CD4-positive, alpha-beta T cell (primary cell): ENCODE measurements at regions not wholly inside any gene's neighbourhood (a gene's known extent, or its start where the extent isn't known, plus 50 kb on each side); places are given as distances from the start of the nearest gene placed in this dataset.

Experiments used
- ATAC-seq: fragments of 200-7000 bp; cut with Tn5 transposase; one replicate; pipeline ENCODE4 v1.10.0; 2022; ENCODE audit warnings: mild to moderate bottlenecking; ENCODE audit not compliant: poor library complexity
- CTCF ChIA-PET: fragments of 350-600 bp; sonication (Branson Sonifier 250); formaldehyde crosslinking; loops from one replicate; lab custom pipeline; 2021; ENCODE audit warnings: antibody characterized with exemption, inconsistent platforms; lab: Charles Lee
- POLR2A ChIA-PET: fragments of 350-600 bp; sonication (Branson Sonifier 250); formaldehyde crosslinking; loops from one replicate; lab custom pipeline; 2021; ENCODE audit warnings: antibody characterized with exemption, inconsistent platforms; lab: Charles Lee
- DNase-seq, 14 experiments: peaks; one replicate each; pipeline ENCODE4 v3.0.0-alpha.2; 2013 to 2020; ENCODE audit warnings: mixed read lengths in 2 of 14
- H3K27ac ChIP-seq, 2 donors: one replicate each; pipeline versions ENCODE4 v1.5.1 to v1.7.0; 2013; ENCODE audit warnings: low read length in 2 of 2, low read depth in 1 of 2, mild to moderate bottlenecking in 1 of 2
- H3K27me3 ChIP-seq, 2 experiments: 1 replicate in 1 of 2; 2 replicates in 1 of 2; pipeline versions ENCODE4 v1.6.1 to v1.7.0; 2013; ENCODE audit warnings: low read length in 2 of 2, control low read depth in 1 of 2, mild to moderate bottlenecking in 1 of 2, moderate library complexity in 1 of 2; ENCODE audit not compliant: insufficient read depth in 2 of 2, control insufficient read depth in 1 of 2
- H3K36me3 ChIP-seq: one replicate; pipeline ENCODE4 v1.6.1; 2013; ENCODE audit warnings: low read length, control low read depth; ENCODE audit not compliant: insufficient read depth
- H3K4me1 ChIP-seq: one replicate; pipeline ENCODE4 v1.6.1; 2013; ENCODE audit warnings: low read length, control low read depth; ENCODE audit not compliant: insufficient read depth
- H3K4me3 ChIP-seq: one replicate; pipeline ENCODE4 v1.5.1; 2013; ENCODE audit warnings: mild to moderate bottlenecking, low read length, moderate library complexity
- H3K9me3 ChIP-seq, 2 experiments: 1 replicate in 1 of 2; 2 replicates in 1 of 2; pipeline versions ENCODE4 v1.6.1 to v1.7.0; 2013; ENCODE audit warnings: low read length in 2 of 2, mild to moderate bottlenecking in 2 of 2, control low read depth in 1 of 2, moderate library complexity in 1 of 2; ENCODE audit not compliant: control insufficient read depth in 1 of 2, insufficient read depth in 1 of 2
- H3K27ac Mint-ChIP-seq: one replicate; pipeline ENCODE4 v1.8.0; 2020; ENCODE audit warnings: mixed read lengths
- H3K27me3 Mint-ChIP-seq: one replicate; pipeline ENCODE4 v1.8.0; 2021; ENCODE audit warnings: mixed read lengths
- H3K36me3 Mint-ChIP-seq: one replicate; pipeline ENCODE4 v1.8.0; 2021; ENCODE audit warnings: low read depth, mixed read lengths
- H3K4me1 Mint-ChIP-seq: one replicate; pipeline ENCODE4 v1.8.0; 2021; ENCODE audit warnings: low read depth, mixed read lengths
- H3K4me3 Mint-ChIP-seq: one replicate; pipeline ENCODE4 v1.8.0; 2020; ENCODE audit warnings: mild to moderate bottlenecking, mixed read lengths
- H3K9me3 Mint-ChIP-seq: one replicate; pipeline ENCODE4 v1.8.0; 2020; ENCODE audit warnings: mixed read lengths
- intact Hi-C, 2 experiments: fragments of 100-400 bp; cut with DNase I in 1 of 2; cut with micrococcal nuclease in 1 of 2; formaldehyde crosslinking; loops; one replicate each; pipeline versions ENCODE4 v1.15.1 to v1.9.0; 2023 to 2025; cut with DNase I, micrococcal nuclease
- TF ChIP-seq, protein P1 (sequence below): fragments of 200-600 bp; IDR thresholded peaks from one replicate; pipeline ENCODE4 v1.8.0; 2022; ENCODE audit warnings: antibody characterized with exemption, mild to moderate bottlenecking

DNA sequence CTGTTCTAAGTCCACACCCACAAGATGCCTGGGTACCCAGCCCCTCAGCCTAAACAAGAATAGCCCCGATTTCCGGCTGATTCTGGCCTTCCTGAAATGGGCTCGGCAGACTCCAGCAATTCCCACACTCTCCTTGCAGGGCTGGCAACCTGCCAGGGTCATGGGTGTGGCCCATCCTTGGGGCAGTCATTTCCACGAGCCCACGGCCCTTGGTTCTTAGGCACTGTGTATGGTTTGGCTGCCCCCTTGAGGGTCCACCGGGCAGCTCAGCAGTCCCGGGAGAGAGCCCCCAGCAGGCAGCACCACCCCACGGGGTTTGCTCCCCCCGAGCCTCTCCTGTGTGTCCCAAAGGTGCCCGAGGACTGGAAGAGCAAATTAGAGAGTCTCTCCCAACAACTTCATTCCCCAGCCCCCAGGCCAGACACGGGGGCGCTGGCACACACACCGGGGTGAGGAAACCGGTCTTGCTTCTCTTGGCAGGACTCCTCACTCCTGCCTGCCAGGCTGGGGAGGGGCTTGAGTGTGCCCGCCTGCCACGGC, 142.2 kb downstream of the EMX2 start:
- ATAC-seq (no peak), DNase-seq (no peak)
- no peaks in the 10 kb centered on the region for H3K9me3 Mint-ChIP-seq
- CTCF ChIA-PET, result no interaction called here
- no peak overlapping the region for H3K27ac Mint-ChIP-seq
- intact Hi-C loops, result no loop called here
- no peaks in the 10 kb centered on the region for H3K9me3 ChIP-seq
- TF ChIP-seq, protein P1, sequence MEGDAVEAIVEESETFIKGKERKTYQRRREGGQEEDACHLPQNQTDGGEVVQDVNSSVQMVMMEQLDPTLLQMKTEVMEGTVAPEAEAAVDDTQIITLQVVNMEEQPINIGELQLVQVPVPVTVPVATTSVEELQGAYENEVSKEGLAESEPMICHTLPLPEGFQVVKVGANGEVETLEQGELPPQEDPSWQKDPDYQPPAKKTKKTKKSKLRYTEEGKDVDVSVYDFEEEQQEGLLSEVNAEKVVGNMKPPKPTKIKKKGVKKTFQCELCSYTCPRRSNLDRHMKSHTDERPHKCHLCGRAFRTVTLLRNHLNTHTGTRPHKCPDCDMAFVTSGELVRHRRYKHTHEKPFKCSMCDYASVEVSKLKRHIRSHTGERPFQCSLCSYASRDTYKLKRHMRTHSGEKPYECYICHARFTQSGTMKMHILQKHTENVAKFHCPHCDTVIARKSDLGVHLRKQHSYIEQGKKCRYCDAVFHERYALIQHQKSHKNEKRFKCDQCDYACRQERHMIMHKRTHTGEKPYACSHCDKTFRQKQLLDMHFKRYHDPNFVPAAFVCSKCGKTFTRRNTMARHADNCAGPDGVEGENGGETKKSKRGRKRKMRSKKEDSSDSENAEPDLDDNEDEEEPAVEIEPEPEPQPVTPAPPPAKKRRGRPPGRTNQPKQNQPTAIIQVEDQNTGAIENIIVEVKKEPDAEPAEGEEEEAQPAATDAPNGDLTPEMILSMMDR, result no peak
- H3K36me3 ChIP-seq, result no peaks in the 10 kb centered on the region
- H3K4me1 Mint-ChIP-seq, result no peaks in the 10 kb centered on the region
- no peak overlapping the region for H3K4me3 Mint-ChIP-seq
- H3K27ac ChIP-seq, result no peak overlapping the region
- no peaks in the 10 kb centered on the region for H3K4me1 ChIP-seq
- no peak overlapping the region for H3K4me3 ChIP-seq
- no peaks in the 10 kb centered on the region for H3K36me3 Mint-ChIP-seq
- no peaks in the 10 kb centered on the region for H3K27me3 ChIP-seq
- peaks cover 13% of the 10 kb centered on the region for H3K27me3 Mint-ChIP-seq
- POLR2A ChIA-PET, result no interaction called here

DNA sequence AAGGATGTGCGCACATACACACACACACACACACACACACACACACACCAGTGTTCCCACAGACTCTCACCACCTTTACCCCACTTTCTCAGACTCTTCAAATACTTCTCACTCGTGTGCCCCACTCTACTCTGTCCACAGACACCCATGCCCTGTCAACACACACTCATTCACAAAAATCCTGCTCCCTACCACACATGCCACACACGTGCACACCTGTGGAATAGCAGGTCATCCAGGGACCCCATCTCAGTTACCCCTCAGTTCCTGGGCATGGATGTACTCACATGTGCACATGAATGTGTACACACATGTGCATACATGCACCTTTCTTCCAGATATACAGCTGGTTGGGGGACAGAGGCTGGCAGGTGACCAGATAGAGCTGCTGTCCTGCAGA, 142.9 kb downstream of the EMX2 start:
- no peak overlapping the region for H3K4me3 ChIP-seq
- ChIA-PET POLR2A (no interaction called here), CTCF (no interaction called here)
- no peaks in the 10 kb centered on the region for H3K36me3 Mint-ChIP-seq
- no peak for ATAC-seq
- no peak overlapping the region for H3K27ac ChIP-seq
- intact Hi-C loops, result no loop called here
- DNase-seq, result no peak
- no peaks in the 10 kb centered on the region for H3K9me3 ChIP-seq
- no peaks in the 10 kb centered on the region for H3K4me1 Mint-ChIP-seq
- no peaks in the 10 kb centered on the region for H3K27me3 ChIP-seq
- TF ChIP-seq, protein P1, result no peak
- H3K27ac Mint-ChIP-seq, result no peak overlapping the region
- H3K4me1 ChIP-seq, result no peaks in the 10 kb centered on the region
- no peaks in the 10 kb centered on the region for H3K9me3 Mint-ChIP-seq
- H3K36me3 ChIP-seq, result no peaks in the 10 kb centered on the region
- H3K27me3 Mint-ChIP-seq, result peaks cover 13% of the 10 kb centered on the region
- no peak overlapping the region for H3K4me3 Mint-ChIP-seq

DNA sequence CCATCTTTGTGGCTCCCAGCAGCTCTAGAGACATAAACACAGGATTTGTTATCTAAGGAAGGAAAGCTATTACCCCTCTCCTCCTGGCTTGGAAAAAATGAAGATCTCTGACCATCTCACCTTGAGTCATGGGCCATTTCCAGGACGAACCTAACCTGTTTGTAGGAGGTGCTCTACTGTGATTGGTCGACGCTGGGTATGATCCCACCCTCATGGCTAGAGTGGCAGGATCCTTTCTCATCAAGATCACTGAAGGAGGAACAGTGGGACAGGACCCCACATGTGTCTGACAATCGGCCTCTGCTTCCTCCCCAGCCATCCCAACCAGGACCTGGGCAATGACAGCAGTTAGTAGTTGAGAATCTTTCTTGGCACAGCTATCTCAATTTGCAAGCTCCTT, 144.1 kb downstream of the EMX2 start:
- no peaks in the 10 kb centered on the region for H3K27me3 ChIP-seq
- ChIA-PET POLR2A (no interaction called here), CTCF (no interaction called here)
- TF ChIP-seq, protein P1, result no peak
- H3K36me3 ChIP-seq, result no peaks in the 10 kb centered on the region
- H3K4me3 ChIP-seq, result no peak overlapping the region
- no peak overlapping the region for H3K4me3 Mint-ChIP-seq
- no peaks in the 10 kb centered on the region for H3K4me1 ChIP-seq
- no peak overlapping the region for H3K27ac Mint-ChIP-seq
- DNase-seq, result no peak
- H3K4me1 Mint-ChIP-seq, result no peaks in the 10 kb centered on the region
- H3K9me3 Mint-ChIP-seq, result no peaks in the 10 kb centered on the region
- H3K27ac ChIP-seq, result no peak overlapping the region
- no peak for ATAC-seq
- peaks cover 13% of the 10 kb centered on the region for H3K27me3 Mint-ChIP-seq
- no peaks in the 10 kb centered on the region for H3K9me3 ChIP-seq
- intact Hi-C loops, result no loop called here
- H3K36me3 Mint-ChIP-seq, result no peaks in the 10 kb centered on the region
